SK-N-MC (cell line): ENCODE measurements at regions not wholly inside any gene's neighbourhood (a gene's known extent, or its start where the extent isn't known, plus 50 kb on each side); places are given as distances from the start of the nearest gene placed in this dataset.

Experiments
- EZH2 ChIP-seq: fragments of 200-600 bp; sonication (generic); IDR thresholded peaks from one replicate; pipeline ENCODE4 v1.6.1; 2017; ENCODE audit warnings: antibody characterized with exemption
- POLR2AphosphoS5 ChIP-seq: IDR thresholded peaks from 2 replicates; pipeline ENCODE4 v1.6.1; 2012; ENCODE audit warnings: mild to moderate bottlenecking, low read depth, low read length, borderline replicate concordance

DNA sequence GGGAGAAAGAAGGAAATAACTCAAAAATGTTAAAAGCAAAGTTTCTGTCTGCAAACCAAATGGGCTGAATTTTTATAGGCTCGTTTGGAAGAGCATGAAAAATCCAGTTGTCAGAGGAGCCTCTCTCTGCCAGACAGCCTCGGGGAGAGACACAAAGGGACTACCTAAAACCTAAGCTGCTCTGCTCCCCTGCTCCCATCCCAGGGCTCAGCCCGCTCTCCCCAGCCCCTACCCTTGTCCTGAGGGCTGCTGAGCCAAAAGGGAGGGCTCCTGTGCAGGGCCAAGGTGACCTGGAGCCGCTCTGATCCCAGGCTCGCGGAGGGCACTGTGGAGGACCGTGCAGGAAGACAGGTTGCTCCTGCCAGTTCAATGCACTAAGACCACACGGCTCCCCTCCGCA, 96.7 kb upstream of the UQCRFS1 start:
- TF ChIP-seq EZH2 (no peak), POLR2AphosphoS5 (no peak)
